ENCODE measurements at regions not wholly inside any gene's neighbourhood (a gene's known extent, or its start where the extent isn't known, plus 50 kb on each side); places are given as distances from the start of the nearest gene placed in this dataset.

GRCh38 chr4:61003301-61003700 is 196.8 kb upstream of the ADGRL3 start:
- H2BK15ac ChIP-seq (ENCODE audit: low read length) = no peak overlapping the region
- DNase-seq (ENCODE audit: low read depth in 1 of 2, low spot score in 2 of 2) (no peak), FAIRE-seq (no peak)
- no peaks in the 10 kb centered on the region for H4K20me1 ChIP-seq (replicated peaks in 1 of 2; ENCODE audit: control insufficient read depth in 1 of 2, insufficient read depth in 2 of 2, low read length in 2 of 2)
- H2BK12ac ChIP-seq (ENCODE audit: low read depth, low read length) = no peak overlapping the region
- CTCF ChIA-PET (ENCODE audit: partially characterized antibody) = no interaction called here
- no peak overlapping the region for H3K23ac ChIP-seq (ENCODE audit: insufficient read length)
- no peak overlapping the region for H3K18ac ChIP-seq (ENCODE audit: extremely low read depth, low read length)
- no peak overlapping the region for H4K8ac ChIP-seq (ENCODE audit: extremely low read depth, insufficient read depth, low read length)
- H3K27me3 ChIP-seq (replicated peaks in 1 of 4; ENCODE audit: control insufficient read depth in 3 of 4, extremely low read depth in 1 of 4, insufficient read depth in 3 of 4, low read length in 3 of 4) = no peaks in the 10 kb centered on the region
- H3K9me3 ChIP-seq (ENCODE audit: insufficient read depth in 2 of 2, low read depth in 1 of 2, low read length in 1 of 2) = no peaks in the 10 kb centered on the region
- no peak overlapping the region for H3K27ac ChIP-seq (ENCODE audit: low read depth, low read length)
- no peak overlapping the region for H3K56ac ChIP-seq (replicated peaks; ENCODE audit: insufficient read length, low read depth, low read length)
- TF ChIP-seq BRCA1 (IDR thresholded peaks at IDR 0.05; ENCODE audit: low read depth, low read length) (no peak), E2F6 (IDR thresholded peaks at IDR 0.05) (no peak), CTBP2 (IDR thresholded peaks at IDR 0.05; ENCODE audit: borderline replicate concordance, insufficient read depth, insufficient read length, low read length) (no peak), HDAC2 (IDR thresholded peaks at IDR 0.05; ENCODE audit: borderline replicate concordance in 1 of 2, low read depth in 2 of 2, low read length in 2 of 2) (no peak), RFX5 (IDR thresholded peaks at IDR 0.05; ENCODE audit: borderline replicate concordance, low read depth, low read length) (no peak), CHD1 (IDR thresholded peaks at IDR 0.05; ENCODE audit: low read depth, low read length) (no peak), RXRA (IDR thresholded peaks at IDR 0.05; ENCODE audit: insufficient read depth, low read depth, low read length) (no peak), NANOG (IDR thresholded peaks at IDR 0.05; ENCODE audit: insufficient read depth, low read depth, low read length, poor library complexity, severe bottlenecking) (no peak), SIRT6 (IDR thresholded peaks at IDR 0.05; ENCODE audit: low read length) (no peak), SP2 (IDR thresholded peaks at IDR 0.05; ENCODE audit: low read length) (no peak), JUN (IDR thresholded peaks at IDR 0.05; ENCODE audit: low read depth, low read length) (no peak)
- no peak overlapping the region for H3K4me3 ChIP-seq (ENCODE audit: extremely low read depth in 1 of 4, insufficient read depth in 2 of 4, low read depth in 3 of 4, low read length in 4 of 4)
- H4K5ac ChIP-seq (ENCODE audit: insufficient read length, low read depth, low read length) = no peak overlapping the region
- no peaks in the 10 kb centered on the region for H3K23me2 ChIP-seq (ENCODE audit: low read depth, low read length)
- H2AFZ ChIP-seq (ENCODE audit: low read length) = no peak overlapping the region
- no peak overlapping the region for H2AK5ac ChIP-seq (ENCODE audit: low read depth, low read length)
- H3K4me1 ChIP-seq (replicated peaks in 1 of 4; ENCODE audit: control insufficient read depth in 3 of 4, insufficient read depth in 4 of 4, low read length in 3 of 4) = no peaks in the 10 kb centered on the region
- no peak overlapping the region for H2BK5ac ChIP-seq (ENCODE audit: low read depth, low read length)
- POLR2A ChIA-PET (ENCODE audit: partially characterized antibody) = no interaction called here
- no peaks in the 10 kb centered on the region for H3K79me1 ChIP-seq (ENCODE audit: low read depth, low read length)
- H3K4me2 ChIP-seq (ENCODE audit: insufficient read depth in 1 of 2, low read depth in 2 of 2, low read length in 2 of 2) = no peak overlapping the region
- no peak overlapping the region for H4K91ac ChIP-seq (replicated peaks; ENCODE audit: insufficient read length, low read length)
- H3K79me2 ChIP-seq (ENCODE audit: control insufficient read depth in 1 of 2, insufficient read depth in 2 of 2, low read length in 2 of 2) = no peaks in the 10 kb centered on the region
- no peak overlapping the region for H2BK120ac ChIP-seq (replicated peaks; ENCODE audit: low read depth, low read length)
- no peak overlapping the region for H3K9ac ChIP-seq (replicated peaks in 1 of 4; ENCODE audit: extremely low read depth in 1 of 4, low read depth in 3 of 4, low read length in 3 of 4)
- H2BK20ac ChIP-seq (ENCODE audit: low read length) = no peak overlapping the region
- H3K14ac ChIP-seq (ENCODE audit: insufficient read length) = no peak overlapping the region
- no peak overlapping the region for H3K4ac ChIP-seq (replicated peaks; ENCODE audit: insufficient read length, low read depth, low read length)
- no peaks in the 10 kb centered on the region for H3K36me3 ChIP-seq (ENCODE audit: control insufficient read depth in 2 of 4, insufficient read depth in 4 of 4, low read length in 3 of 4)
